ENCODE measurements at regions not wholly inside any gene's neighbourhood (a gene's known extent, or its start where the extent isn't known, plus 50 kb on each side); places are given as distances from the start of the nearest gene placed in this dataset.

DNA sequence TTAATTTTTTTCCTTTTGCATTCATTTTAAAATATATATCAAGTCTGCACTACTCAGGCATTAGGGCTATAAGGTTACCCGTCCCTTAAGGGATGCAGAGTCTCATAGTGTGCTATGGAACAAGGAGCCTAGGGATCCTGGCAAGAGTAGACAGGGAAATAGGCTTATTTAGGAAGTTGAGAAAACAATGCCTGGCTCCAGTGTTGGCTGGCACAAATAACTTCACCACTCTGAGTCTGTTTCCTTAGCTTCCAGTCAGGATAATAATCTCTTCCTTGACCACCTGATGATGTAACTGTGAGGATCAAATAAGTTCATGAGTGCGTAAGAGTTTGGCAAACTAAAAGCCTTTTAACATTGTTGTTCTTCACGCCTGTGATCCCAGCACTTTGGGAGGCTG, 540.8 kb upstream of the IL12A start:
- TF ChIP-seq POLR2A (IDR thresholded peaks at IDR 0.05; ENCODE audit: low read length) (no peak), GATA1 (IDR thresholded peaks at IDR 0.05; ENCODE audit: low read depth, low read length) (no peak)

Data from erythroblast (primary cell).